Endothelial cell of umbilical vein (primary cell): ENCODE measurements at regions not wholly inside any gene's neighbourhood (a gene's known extent, or its start where the extent isn't known, plus 50 kb on each side); places are given as distances from the start of the nearest gene placed in this dataset.

Experiments used
- BruUV-seq: library from RNA; stranded (reverse); fragments of 400-500 nt; replicated peaks from 2 replicates; lab custom pipeline; 2021; lab: Mats Ljungman, UMichigan
- CTCF ChIA-PET: fragments of 300-600, 350-600 bp; sonication (Branson Sonifier 250); formaldehyde crosslinking; loops from one replicate; lab custom pipeline; 2021; ENCODE audit warnings: antibody characterized with exemption, inconsistent platforms; lab: Charles Lee
- POLR2A ChIA-PET: fragments of 300-600, 350-600 bp; sonication (Branson Sonifier 250); formaldehyde crosslinking; loops from one replicate; lab custom pipeline; 2021; ENCODE audit warnings: antibody characterized with exemption, inconsistent platforms; lab: Charles Lee
- DNase-seq: peaks from one replicate; pipeline ENCODE4 v3.0.0-alpha.2; 2011; ENCODE audit warnings: low read depth, low spot score
- FAIRE-seq: peaks from 2 replicates; lab custom pipeline; 2011; peaks lifted over from hg19 to GRCh38; lab: Jason Lieb, UNC
- H2AFZ ChIP-seq: 2 replicates; pipeline ENCODE4 v1.6.0; 2012; ENCODE audit warnings: low read depth, low read length, control low read depth, inconsistent platforms
- H3K27ac ChIP-seq: 2 replicates; pipeline ENCODE4 v1.5.1; 2011; ENCODE audit warnings: low read depth, mild to moderate bottlenecking, control low read depth, low read length, moderate library complexity; ENCODE audit not compliant: insufficient read depth
- H3K27me3 ChIP-seq, 2 experiments: 2 replicates each; pipeline versions ENCODE4 v1.6.0 to v1.6.1; 2011; ENCODE audit warnings: low read length in 2 of 2, mixed read lengths in 1 of 2; ENCODE audit not compliant: control insufficient read depth in 2 of 2, insufficient read depth in 2 of 2
- H3K36me3 ChIP-seq, 2 experiments: 2 replicates in 1 of 2; 3 replicates in 1 of 2; pipeline ENCODE4 v1.5.1; 2011; ENCODE audit warnings: low read length in 2 of 2, mild to moderate bottlenecking in 1 of 2, moderate library complexity in 1 of 2; ENCODE audit not compliant: control insufficient read depth in 2 of 2, insufficient read depth in 2 of 2; ENCODE audit errors: extremely low read depth in 1 of 2
- H3K4me1 ChIP-seq: 3 replicates; pipeline ENCODE4 v1.5.1; 2011; ENCODE audit warnings: mild to moderate bottlenecking, low read length; ENCODE audit not compliant: control insufficient read depth, insufficient read depth; ENCODE audit errors: extremely low read depth
- H3K4me2 ChIP-seq: 2 replicates; pipeline ENCODE4 v1.6.1; 2011; ENCODE audit warnings: low read length, control low read depth, mixed read lengths; ENCODE audit not compliant: insufficient read depth
- H3K4me3 ChIP-seq, 3 experiments: fragments of 200-600 bp in 1 of 3; sonication (generic), shearing (Covaris generic) in 1 of 3; replicated peaks in 1 of 3; 2 replicates each; pipeline ENCODE4 v1.5.1; 2011 to 2016; ENCODE audit warnings: control low read depth in 3 of 3, low read length in 3 of 3, mild to moderate bottlenecking in 2 of 3, inconsistent platforms in 1 of 3, low read depth in 1 of 3, moderate library complexity in 1 of 3; ENCODE audit not compliant: insufficient read depth in 1 of 3
- H3K79me2 ChIP-seq: 2 replicates; pipeline ENCODE4 v1.6.0; 2012; ENCODE audit warnings: low read length, inconsistent platforms; ENCODE audit not compliant: control insufficient read depth, insufficient read depth
- H3K9ac ChIP-seq: replicated peaks from 2 replicates; pipeline ENCODE3; 2011; ENCODE audit warnings: low read length, control low read depth; ENCODE audit not compliant: insufficient read depth; ENCODE audit errors: extremely low read depth
- H3K9me1 ChIP-seq: replicated peaks from 3 replicates; pipeline ENCODE4 v1.6.0; 2011; ENCODE audit warnings: mild to moderate bottlenecking, low read length; ENCODE audit not compliant: control insufficient read depth, insufficient read depth; ENCODE audit errors: extremely low read depth
- H3K9me3 ChIP-seq: replicated peaks from 2 replicates; pipeline ENCODE4 v1.5.1; 2012; ENCODE audit warnings: low read length, inconsistent platforms; ENCODE audit not compliant: control insufficient read depth, insufficient read depth
- H4K20me1 ChIP-seq: replicated peaks from 2 replicates; pipeline ENCODE3; 2011; ENCODE audit warnings: mild to moderate bottlenecking, low read length; ENCODE audit not compliant: control insufficient read depth, insufficient read depth; ENCODE audit errors: extremely low read depth
- EZH2 ChIP-seq: IDR thresholded peaks from 2 replicates; pipeline ENCODE4 v1.6.1; 2012; ENCODE audit warnings: borderline replicate concordance, low read depth, mild to moderate bottlenecking, moderate library complexity, low read length, inconsistent platforms; ENCODE audit not compliant: severe bottlenecking
- FOS ChIP-seq: IDR thresholded peaks from 2 replicates; pipeline ENCODE4 v1.6.1; 2011; ENCODE audit warnings: mild to moderate bottlenecking, low read length, moderate library complexity, borderline replicate concordance; ENCODE audit not compliant: insufficient read depth
- GATA2 ChIP-seq: IDR thresholded peaks from 2 replicates; pipeline ENCODE4 v1.7.0; 2011; ENCODE audit warnings: low read depth, mild to moderate bottlenecking, moderate library complexity, mixed read lengths, low read length; ENCODE audit not compliant: insufficient read length, insufficient read depth
- JUN ChIP-seq: IDR thresholded peaks from 2 replicates; pipeline ENCODE4 v1.6.1; 2011; ENCODE audit warnings: borderline replicate concordance, low read depth; ENCODE audit not compliant: insufficient read length, insufficient read depth
- MYC ChIP-seq: IDR thresholded peaks from one replicate; pipeline ENCODE4 v1.6.1; 2011; ENCODE audit warnings: mild to moderate bottlenecking, low read depth, low read length
- POLR2A ChIP-seq: IDR thresholded peaks from 2 replicates; pipeline ENCODE4 v1.6.1; 2012; ENCODE audit warnings: low read depth, mild to moderate bottlenecking, control low read depth, low read length
- POLR2AphosphoS5 ChIP-seq: IDR thresholded peaks from 2 replicates; pipeline ENCODE4 v1.6.1; 2012; ENCODE audit warnings: low read depth, mild to moderate bottlenecking, control low read depth, low read length, moderate library complexity; ENCODE audit not compliant: insufficient read depth
- dilution Hi-C: fragments of 300-500 bp; cut with MboI; formaldehyde crosslinking; loops from one replicate; pipeline ENCODE4 v1.15.0; 2019; ENCODE audit warnings: low sequenced_read_pairs; ENCODE audit not compliant: extremely low pct_ligation_motif_present
- intact Hi-C: fragments of 100-400 bp; cut with micrococcal nuclease; formaldehyde crosslinking; loops from one replicate; pipeline ENCODE4 v1.10.0; 2022
- TF ChIP-seq, protein P1 (sequence below), 2 donors: IDR thresholded peaks; 1 replicate in 1 of 2; 2 replicates in 1 of 2; pipeline ENCODE4 v1.5.1; 2011; ENCODE audit warnings: low read length in 2 of 2, mild to moderate bottlenecking in 2 of 2, moderate library complexity in 2 of 2, control low read depth in 1 of 2, inconsistent platforms in 1 of 2, low read depth in 1 of 2; ENCODE audit not compliant: insufficient read depth in 1 of 2; ENCODE audit errors: extremely low read depth in 1 of 2
- TF ChIP-seq, protein P2 (sequence below): IDR thresholded peaks from 2 replicates; pipeline ENCODE4 v1.6.1; 2011; ENCODE audit not compliant: insufficient read depth, insufficient read length

DNA sequence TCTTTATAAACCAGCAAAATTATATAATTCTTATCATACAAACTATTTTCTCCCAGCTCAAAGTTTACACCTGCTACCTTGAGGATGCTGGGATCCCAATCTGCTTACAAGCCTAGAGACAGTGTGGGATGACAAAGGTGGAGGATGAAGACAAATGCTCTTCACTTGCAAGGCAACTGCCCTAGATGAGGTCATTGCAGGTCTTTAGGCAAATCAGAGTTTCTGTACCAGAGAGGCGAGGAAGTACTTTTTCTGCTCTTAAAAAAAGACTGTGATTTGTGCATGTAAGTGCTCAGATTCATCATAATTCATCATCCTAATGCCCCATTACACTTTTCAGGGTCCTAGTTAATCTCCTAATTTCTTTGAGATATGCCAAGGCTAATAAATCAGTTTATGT is 376.1 kb downstream of the ZPLD1 start:
- ChIA-PET CTCF (no interaction called here), POLR2A (no interaction called here)
- Histone ChIP-seq H2AFZ (no peak overlapping the region), H3K79me2 (no peaks in the 10 kb centered on the region), H3K4me2 (no peak overlapping the region), H3K36me3 (no peaks in the 10 kb centered on the region), H3K27ac (no peak overlapping the region), H3K9me1 (no peaks in the 10 kb centered on the region), H3K9ac (no peak overlapping the region), H4K20me1 (no peaks in the 10 kb centered on the region), H3K9me3 (no peaks in the 10 kb centered on the region), H3K27me3 (no peaks in the 10 kb centered on the region), H3K4me3 (no peak overlapping the region), H3K4me1 (no peaks in the 10 kb centered on the region)
- FAIRE-seq (no peak), DNase-seq (no peak)
- TF ChIP-seq GATA2 (no peak), MYC (no peak), POLR2A (no peak), JUN (no peak), POLR2AphosphoS5 (no peak), FOS (no peak), EZH2 (no peak)
- TF ChIP-seq, protein P1, sequence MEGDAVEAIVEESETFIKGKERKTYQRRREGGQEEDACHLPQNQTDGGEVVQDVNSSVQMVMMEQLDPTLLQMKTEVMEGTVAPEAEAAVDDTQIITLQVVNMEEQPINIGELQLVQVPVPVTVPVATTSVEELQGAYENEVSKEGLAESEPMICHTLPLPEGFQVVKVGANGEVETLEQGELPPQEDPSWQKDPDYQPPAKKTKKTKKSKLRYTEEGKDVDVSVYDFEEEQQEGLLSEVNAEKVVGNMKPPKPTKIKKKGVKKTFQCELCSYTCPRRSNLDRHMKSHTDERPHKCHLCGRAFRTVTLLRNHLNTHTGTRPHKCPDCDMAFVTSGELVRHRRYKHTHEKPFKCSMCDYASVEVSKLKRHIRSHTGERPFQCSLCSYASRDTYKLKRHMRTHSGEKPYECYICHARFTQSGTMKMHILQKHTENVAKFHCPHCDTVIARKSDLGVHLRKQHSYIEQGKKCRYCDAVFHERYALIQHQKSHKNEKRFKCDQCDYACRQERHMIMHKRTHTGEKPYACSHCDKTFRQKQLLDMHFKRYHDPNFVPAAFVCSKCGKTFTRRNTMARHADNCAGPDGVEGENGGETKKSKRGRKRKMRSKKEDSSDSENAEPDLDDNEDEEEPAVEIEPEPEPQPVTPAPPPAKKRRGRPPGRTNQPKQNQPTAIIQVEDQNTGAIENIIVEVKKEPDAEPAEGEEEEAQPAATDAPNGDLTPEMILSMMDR (IDR thresholded peaks at IDR 0.05; ENCODE audit: extremely low read depth in 1 of 2, insufficient read depth in 1 of 2, low read depth in 1 of 2, low read length in 2 of 2), result no peak
- TF ChIP-seq, protein P2, sequence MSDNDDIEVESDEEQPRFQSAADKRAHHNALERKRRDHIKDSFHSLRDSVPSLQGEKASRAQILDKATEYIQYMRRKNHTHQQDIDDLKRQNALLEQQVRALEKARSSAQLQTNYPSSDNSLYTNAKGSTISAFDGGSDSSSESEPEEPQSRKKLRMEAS, result no peak
- BruUV-seq, result no TSS peak
- dilution Hi-C loops (no loop called here), intact Hi-C loops (no loop called here)
